ENCODE measurements at regions not wholly inside any gene's neighbourhood (a gene's known extent, or its start where the extent isn't known, plus 50 kb on each side); places are given as distances from the start of the nearest gene placed in this dataset.
"Not testable (repeated sequence)": the region's sequence is repeated elsewhere in the genome, so short reads cannot be mapped to it uniquely, and the experiment has no call there.

- H3F3A ChIP-seq (ENCODE audit: insufficient read depth); DNase-seq; H3K9me3 ChIP-seq (ENCODE audit: low read depth); H3K36me3 ChIP-seq (ENCODE audit: low read depth); H3K79me2 ChIP-seq (ENCODE audit: insufficient read depth); H3K9ac ChIP-seq; H4K20me1 ChIP-seq (ENCODE audit: insufficient read depth); H3K4me3 ChIP-seq; H2AFZ ChIP-seq; in situ Hi-C loops (cut with MboI); H3K27ac ChIP-seq; H3K27me3 ChIP-seq (replicated peaks; ENCODE audit: insufficient read depth); H3K4me2 ChIP-seq (ENCODE audit: unreplicated experiment); H3K4me1 ChIP-seq (ENCODE audit: insufficient read depth); H3K9me2 ChIP-seq (ENCODE audit: insufficient read depth): not testable (repeated sequence)
- 60 to 64% methylated on average over 7 to 8 of the region's 10 CpGs for WGBS, 2 experiments (ENCODE audit: low coverage in 1 of 2, low lambda C conversion rate in 2 of 2, missing lambda C conversion rate in 2 of 2)
Observed at GRCh38 chr1:149635290-149635899, 51.7 kb downstream of the PPIAL4C start.

GRCh38 chr1:149636286-149637122 lies 52.9 kb downstream of the PPIAL4C start:
- in situ Hi-C loops (cut with MboI); H3K9me3 ChIP-seq (ENCODE audit: low read depth); H3K27me3 ChIP-seq (replicated peaks; ENCODE audit: insufficient read depth); H3K36me3 ChIP-seq (ENCODE audit: low read depth); H3K9me2 ChIP-seq (ENCODE audit: insufficient read depth); H3F3A ChIP-seq (ENCODE audit: insufficient read depth); H3K79me2 ChIP-seq (ENCODE audit: insufficient read depth); H4K20me1 ChIP-seq (ENCODE audit: insufficient read depth); H3K4me1 ChIP-seq (ENCODE audit: insufficient read depth): not testable (repeated sequence)
- peak overlapping the region; percentile 79 for H3K4me3 ChIP-seq
- peak overlapping the region; percentile 87 for H3K9ac ChIP-seq
- peak overlapping the region; percentile 98 for H2AFZ ChIP-seq
- DNase-seq: peak; percentile 71
- H3K4me2 ChIP-seq (ENCODE audit: unreplicated experiment): peak overlapping the region; percentile 87
- peak overlapping the region; percentile 77 for H3K27ac ChIP-seq
- 0 to 2% methylated on average over 40 to 41 of the region's 41 CpGs for WGBS, 2 experiments (ENCODE audit: low coverage in 1 of 2, low lambda C conversion rate in 2 of 2, missing lambda C conversion rate in 2 of 2)

GRCh38 chr1:149638481-149638880 lies 54.8 kb downstream of the PPIAL4C start:
- in situ Hi-C loops (cut with MboI); H4K20me1 ChIP-seq (ENCODE audit: insufficient read depth); H2AFZ ChIP-seq; H3K9me3 ChIP-seq (ENCODE audit: low read depth); H3K4me3 ChIP-seq; H3K9me2 ChIP-seq (ENCODE audit: insufficient read depth); H3K27me3 ChIP-seq (replicated peaks; ENCODE audit: insufficient read depth); H3K4me1 ChIP-seq (ENCODE audit: insufficient read depth); H3K4me2 ChIP-seq (ENCODE audit: unreplicated experiment); H3K27ac ChIP-seq; H3F3A ChIP-seq (ENCODE audit: insufficient read depth); H3K79me2 ChIP-seq (ENCODE audit: insufficient read depth); H3K9ac ChIP-seq; DNase-seq; H3K36me3 ChIP-seq (ENCODE audit: low read depth): not testable (repeated sequence)
- 78 to 80% methylated on average over 8 of the region's 8 CpGs for WGBS, 2 experiments (ENCODE audit: low coverage in 1 of 2, low lambda C conversion rate in 2 of 2, missing lambda C conversion rate in 2 of 2)

- H3K27ac ChIP-seq; H3K4me1 ChIP-seq (ENCODE audit: insufficient read depth); H3K9ac ChIP-seq; H3K9me2 ChIP-seq (ENCODE audit: insufficient read depth); H3K9me3 ChIP-seq (ENCODE audit: low read depth); H3K79me2 ChIP-seq (ENCODE audit: insufficient read depth); H4K20me1 ChIP-seq (ENCODE audit: insufficient read depth); H3K36me3 ChIP-seq (ENCODE audit: low read depth); H3K4me2 ChIP-seq (ENCODE audit: unreplicated experiment); H3K4me3 ChIP-seq; H3F3A ChIP-seq (ENCODE audit: insufficient read depth); DNase-seq; H3K27me3 ChIP-seq (replicated peaks; ENCODE audit: insufficient read depth); in situ Hi-C loops (cut with MboI); H2AFZ ChIP-seq: not testable (repeated sequence)
- 91 to 93% methylated on average over 25 to 28 of the region's 31 CpGs for WGBS, 2 experiments (ENCODE audit: low coverage in 1 of 2, low lambda C conversion rate in 2 of 2, missing lambda C conversion rate in 2 of 2)
Observed at GRCh38 chr1:149638901-149639658, 55.4 kb downstream of the PPIAL4C start.

- H3K9ac ChIP-seq; H4K20me1 ChIP-seq (ENCODE audit: insufficient read depth); H3K79me2 ChIP-seq (ENCODE audit: insufficient read depth); H3K4me3 ChIP-seq; H3F3A ChIP-seq (ENCODE audit: insufficient read depth); H3K9me3 ChIP-seq (ENCODE audit: low read depth); H3K9me2 ChIP-seq (ENCODE audit: insufficient read depth); H3K4me1 ChIP-seq (ENCODE audit: insufficient read depth); DNase-seq; H2AFZ ChIP-seq; H3K4me2 ChIP-seq (ENCODE audit: unreplicated experiment); H3K27me3 ChIP-seq (replicated peaks; ENCODE audit: insufficient read depth); in situ Hi-C loops (cut with MboI); H3K36me3 ChIP-seq (ENCODE audit: low read depth); H3K27ac ChIP-seq: not testable (repeated sequence)
- WGBS, 2 experiments (ENCODE audit: low coverage in 1 of 2, low lambda C conversion rate in 2 of 2, missing lambda C conversion rate in 2 of 2): 43 to 54% methylated on average over 4 of the region's 4 CpGs
Observed at GRCh38 chr1:149641179-149641578, 57.5 kb downstream of the PPIAL4C start.

- WGBS, 2 experiments (ENCODE audit: low coverage in 1 of 2, low lambda C conversion rate in 2 of 2, missing lambda C conversion rate in 2 of 2): 0 to 11% methylated on average over 1 of the region's 1 CpG
- H3K9me2 ChIP-seq (ENCODE audit: insufficient read depth): not testable (repeated sequence)
Observed at GRCh38 chr1:149644818-149645217, 61.2 kb downstream of the PPIAL4C start.

GRCh38 chr1:149646360-149647017 lies 62.8 kb downstream of the PPIAL4C start:
- H3K4me2 ChIP-seq (ENCODE audit: unreplicated experiment); H3K9me3 ChIP-seq (ENCODE audit: low read depth); H3K27ac ChIP-seq; H3K27me3 ChIP-seq (replicated peaks; ENCODE audit: insufficient read depth); H2AFZ ChIP-seq; DNase-seq; in situ Hi-C loops (cut with MboI); H3K36me3 ChIP-seq (ENCODE audit: low read depth); H3F3A ChIP-seq (ENCODE audit: insufficient read depth); H3K79me2 ChIP-seq (ENCODE audit: insufficient read depth); H4K20me1 ChIP-seq (ENCODE audit: insufficient read depth); H3K4me3 ChIP-seq; H3K9ac ChIP-seq; H3K4me1 ChIP-seq (ENCODE audit: insufficient read depth); H3K9me2 ChIP-seq (ENCODE audit: insufficient read depth): not testable (repeated sequence)
- 56 to 68% methylated on average over 16 to 26 of the region's 37 CpGs for WGBS, 2 experiments (ENCODE audit: low coverage in 1 of 2, low lambda C conversion rate in 2 of 2, missing lambda C conversion rate in 2 of 2)

More at GRCh38 chr1:149644818-149645217, 61.2 kb downstream of the PPIAL4C start:
- H3K4me1 ChIP-seq (ENCODE audit: insufficient read depth); H3K9ac ChIP-seq; H3K27me3 ChIP-seq (replicated peaks; ENCODE audit: insufficient read depth); in situ Hi-C loops (cut with MboI); H3F3A ChIP-seq (ENCODE audit: insufficient read depth); H4K20me1 ChIP-seq (ENCODE audit: insufficient read depth); H3K9me3 ChIP-seq (ENCODE audit: low read depth); H3K4me2 ChIP-seq (ENCODE audit: unreplicated experiment); H3K79me2 ChIP-seq (ENCODE audit: insufficient read depth); H3K36me3 ChIP-seq (ENCODE audit: low read depth); DNase-seq; H3K4me3 ChIP-seq; H2AFZ ChIP-seq; H3K27ac ChIP-seq: not testable (repeated sequence)

Measured in GM23248 (cell line).